DND-41 (cell line): ENCODE measurements at regions not wholly inside any gene's neighbourhood (a gene's known extent, or its start where the extent isn't known, plus 50 kb on each side); places are given as distances from the start of the nearest gene placed in this dataset.

ENCODE experiments used
- ATAC-seq: fragments of 200-7000 bp; cut with Tn5 transposase; 3 replicates; pipeline ENCODE4 v1.9.1; 2021; ENCODE audit warnings: low read depth; ENCODE audit not compliant: insufficient read depth
- DNase-seq: peaks from one replicate; pipeline ENCODE4 v3.0.0-alpha.2; 2020
- H2AFZ ChIP-seq: 2 replicates; pipeline ENCODE4 v1.6.0; 2012; ENCODE audit warnings: low read depth, low read length
- H3K27ac ChIP-seq: 2 replicates; pipeline ENCODE4 v1.5.1; 2012; ENCODE audit warnings: low read length, inconsistent platforms
- H3K27me3 ChIP-seq: fragments of 200-600 bp; sonication (generic); 2 replicates; pipeline ENCODE4 v1.6.0; 2012; ENCODE audit warnings: low read length, mild to moderate bottlenecking, inconsistent platforms; ENCODE audit not compliant: insufficient read depth, poor library complexity
- H3K36me3 ChIP-seq: 2 replicates; pipeline ENCODE4 v1.5.1; 2012; ENCODE audit warnings: low read length, inconsistent platforms; ENCODE audit not compliant: insufficient read depth
- H3K4me1 ChIP-seq: 2 replicates; pipeline ENCODE4 v1.5.1; 2012; ENCODE audit warnings: mild to moderate bottlenecking, low read length; ENCODE audit not compliant: insufficient read depth
- H3K4me2 ChIP-seq: 2 replicates; pipeline ENCODE4 v1.6.0; 2012; ENCODE audit warnings: mild to moderate bottlenecking, moderate library complexity, low read length, inconsistent platforms; ENCODE audit not compliant: insufficient read depth
- H3K4me3 ChIP-seq, 2 experiments: fragments of 200-600 bp in 1 of 2; shearing (Covaris generic) in 1 of 2; 2 replicates each; pipeline ENCODE4 v1.5.1; 2012 to 2016; ENCODE audit warnings: inconsistent platforms in 2 of 2, low read length in 2 of 2, mild to moderate bottlenecking in 2 of 2, low read depth in 1 of 2, moderate library complexity in 1 of 2
- H3K79me2 ChIP-seq: 2 replicates; pipeline ENCODE4 v1.6.0; 2012; ENCODE audit warnings: low read length, inconsistent platforms; ENCODE audit not compliant: insufficient read depth
- H3K9ac ChIP-seq: 2 replicates; pipeline ENCODE4 v1.6.0; 2012; ENCODE audit warnings: low read depth, mild to moderate bottlenecking, inconsistent platforms, low read length, moderate library complexity
- H3K9me3 ChIP-seq: 2 replicates; pipeline ENCODE4 v1.5.1; 2012; ENCODE audit warnings: low read length, moderate library complexity, mild to moderate bottlenecking, inconsistent platforms; ENCODE audit not compliant: insufficient read depth, severe bottlenecking
- H4K20me1 ChIP-seq: 2 replicates; pipeline ENCODE4 v1.6.0; 2012; ENCODE audit warnings: low read length; ENCODE audit not compliant: insufficient read depth
- EZH2 ChIP-seq: IDR thresholded peaks from 3 replicates; pipeline ENCODE4 v1.6.1; 2012; ENCODE audit warnings: borderline replicate concordance, low read depth, mild to moderate bottlenecking, moderate library complexity, low read length, inconsistent platforms; ENCODE audit not compliant: severe bottlenecking
- TF ChIP-seq, protein P1 (sequence below): IDR thresholded peaks from 2 replicates; pipeline ENCODE4 v1.5.1; 2012; ENCODE audit warnings: borderline replicate concordance, low read length, moderate library complexity, mild to moderate bottlenecking; ENCODE audit not compliant: poor library complexity, severe bottlenecking; ENCODE audit errors: extremely low read depth

DNA sequence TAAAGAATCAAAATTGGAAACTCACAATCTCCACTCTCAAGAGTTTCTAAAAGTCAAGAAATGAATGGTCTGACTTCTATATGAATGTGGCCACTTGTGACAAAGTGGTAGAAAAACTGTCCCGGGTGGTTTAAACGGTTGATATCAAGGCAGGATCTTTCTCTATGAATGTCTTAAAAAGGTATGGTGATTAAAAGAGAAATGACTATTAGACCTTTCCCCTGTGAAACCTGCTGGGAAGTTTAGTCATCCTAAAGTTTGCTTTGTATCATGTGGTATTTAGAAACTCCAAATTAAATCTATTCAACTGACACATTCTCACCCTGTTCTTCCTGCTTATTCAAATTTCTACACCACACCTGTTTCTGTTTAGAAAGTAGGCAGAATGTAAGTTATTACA lies 492.5 kb downstream of the XPNPEP1 start:
- Histone ChIP-seq H3K4me2 (no peak overlapping the region), H3K36me3 (no peaks in the 10 kb centered on the region), H2AFZ (no peak overlapping the region), H3K79me2 (no peaks in the 10 kb centered on the region), H3K9me3 (no peaks in the 10 kb centered on the region), H4K20me1 (no peaks in the 10 kb centered on the region), H3K4me3 (no peak overlapping the region), H3K4me1 (no peaks in the 10 kb centered on the region), H3K27ac (no peak overlapping the region), H3K27me3 (no peaks in the 10 kb centered on the region), H3K9ac (no peak overlapping the region)
- TF ChIP-seq, protein P1, sequence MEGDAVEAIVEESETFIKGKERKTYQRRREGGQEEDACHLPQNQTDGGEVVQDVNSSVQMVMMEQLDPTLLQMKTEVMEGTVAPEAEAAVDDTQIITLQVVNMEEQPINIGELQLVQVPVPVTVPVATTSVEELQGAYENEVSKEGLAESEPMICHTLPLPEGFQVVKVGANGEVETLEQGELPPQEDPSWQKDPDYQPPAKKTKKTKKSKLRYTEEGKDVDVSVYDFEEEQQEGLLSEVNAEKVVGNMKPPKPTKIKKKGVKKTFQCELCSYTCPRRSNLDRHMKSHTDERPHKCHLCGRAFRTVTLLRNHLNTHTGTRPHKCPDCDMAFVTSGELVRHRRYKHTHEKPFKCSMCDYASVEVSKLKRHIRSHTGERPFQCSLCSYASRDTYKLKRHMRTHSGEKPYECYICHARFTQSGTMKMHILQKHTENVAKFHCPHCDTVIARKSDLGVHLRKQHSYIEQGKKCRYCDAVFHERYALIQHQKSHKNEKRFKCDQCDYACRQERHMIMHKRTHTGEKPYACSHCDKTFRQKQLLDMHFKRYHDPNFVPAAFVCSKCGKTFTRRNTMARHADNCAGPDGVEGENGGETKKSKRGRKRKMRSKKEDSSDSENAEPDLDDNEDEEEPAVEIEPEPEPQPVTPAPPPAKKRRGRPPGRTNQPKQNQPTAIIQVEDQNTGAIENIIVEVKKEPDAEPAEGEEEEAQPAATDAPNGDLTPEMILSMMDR, result no peak
- no peak for TF ChIP-seq EZH2
- ATAC-seq (no peak), DNase-seq (no peak)

DNA sequence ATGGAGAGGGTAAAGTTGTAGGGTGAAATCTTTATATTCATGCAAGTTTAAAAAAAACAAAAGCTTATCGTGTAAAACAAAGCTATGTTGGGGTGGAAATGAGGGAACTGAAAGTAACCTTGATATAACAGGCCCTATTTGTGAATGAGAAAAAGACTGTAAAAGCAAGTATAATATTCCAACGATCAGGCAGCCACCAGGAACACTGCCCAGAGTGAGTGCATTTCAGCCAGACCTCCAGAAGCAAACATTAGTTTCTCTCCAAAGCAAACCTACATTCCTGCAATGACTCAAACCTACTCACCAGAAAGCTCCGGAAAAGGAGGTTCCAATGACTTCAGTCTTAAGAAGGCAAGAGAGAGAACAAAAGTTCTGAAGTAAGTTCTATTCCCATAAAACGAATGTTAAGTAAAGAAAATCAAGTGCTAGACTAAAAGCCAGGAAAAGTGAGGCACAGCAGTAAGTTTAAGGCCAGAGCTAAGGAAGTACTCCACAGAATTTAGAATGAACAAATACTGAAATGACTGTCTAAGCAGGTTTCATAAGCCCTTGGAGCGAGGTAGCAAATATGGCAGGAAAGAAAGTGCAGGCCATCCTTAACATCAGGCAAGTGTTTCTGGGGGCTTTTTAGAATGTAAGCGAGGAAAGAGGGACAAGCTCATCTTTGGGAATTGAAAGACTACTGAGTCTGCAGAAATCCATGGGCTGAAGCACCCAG lies 493.1 kb downstream of the XPNPEP1 start:
- H3K9me3 ChIP-seq, result no peaks in the 10 kb centered on the region
- no peak overlapping the region for H2AFZ ChIP-seq
- ATAC-seq (no peak), DNase-seq (no peak)
- H3K79me2 ChIP-seq, result no peaks in the 10 kb centered on the region
- H3K9ac ChIP-seq, result no peak overlapping the region
- no peak overlapping the region for H3K4me2 ChIP-seq
- H3K4me1 ChIP-seq, result no peaks in the 10 kb centered on the region
- no peak overlapping the region for H3K4me3 ChIP-seq
- H3K27ac ChIP-seq, result no peak overlapping the region
- TF ChIP-seq EZH2, result no peak
- TF ChIP-seq, protein P1, result no peak
- no peaks in the 10 kb centered on the region for H3K27me3 ChIP-seq
- no peaks in the 10 kb centered on the region for H3K36me3 ChIP-seq
- H4K20me1 ChIP-seq, result no peaks in the 10 kb centered on the region

DNA sequence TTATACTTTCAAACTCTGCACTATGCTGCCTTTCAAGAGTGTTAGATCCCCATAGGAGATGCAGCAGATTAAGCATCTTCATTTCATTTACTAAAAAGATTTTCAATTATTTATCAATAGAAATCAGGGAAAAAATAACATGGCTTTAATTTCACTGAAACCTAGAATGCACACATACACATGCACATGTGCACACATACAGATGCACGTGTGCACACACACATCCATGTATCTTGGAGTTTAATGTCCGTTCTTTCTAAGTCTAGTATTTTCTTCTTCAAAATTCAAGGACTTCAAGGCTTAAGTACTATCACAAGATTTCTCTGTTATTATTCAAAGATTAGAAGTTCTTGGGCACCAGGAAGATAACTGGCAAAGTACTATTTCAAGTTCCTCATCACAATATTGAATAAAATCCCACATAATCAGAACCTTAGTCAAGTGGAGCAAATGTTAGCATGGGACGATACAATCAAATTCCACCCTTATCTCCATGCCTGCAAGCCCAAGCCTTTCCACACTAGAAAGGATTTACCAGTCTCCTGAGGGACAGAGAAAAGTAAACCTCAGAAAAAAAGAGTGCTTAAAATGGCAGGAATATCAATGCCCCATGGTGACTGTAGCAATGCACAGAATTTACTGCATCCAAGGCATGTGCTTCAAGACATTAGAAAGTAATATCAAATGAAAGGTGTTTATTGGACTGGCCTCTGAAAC lies 494.4 kb downstream of the XPNPEP1 start:
- Histone ChIP-seq H3K36me3 (no peaks in the 10 kb centered on the region), H3K27ac (no peak overlapping the region), H3K9me3 (no peaks in the 10 kb centered on the region), H3K4me3 (no peak overlapping the region), H3K4me2 (no peak overlapping the region), H3K4me1 (no peaks in the 10 kb centered on the region), H3K79me2 (no peaks in the 10 kb centered on the region), H3K27me3 (no peaks in the 10 kb centered on the region), H3K9ac (no peak overlapping the region), H4K20me1 (no peaks in the 10 kb centered on the region), H2AFZ (no peak overlapping the region)
- no peak for ATAC-seq
- DNase-seq, result no peak
- TF ChIP-seq EZH2, result no peak
- TF ChIP-seq, protein P1, result no peak
